ENCODE measurements at regions not wholly inside any gene's neighbourhood (a gene's known extent, or its start where the extent isn't known, plus 50 kb on each side); places are given as distances from the start of the nearest gene placed in this dataset.

DNA sequence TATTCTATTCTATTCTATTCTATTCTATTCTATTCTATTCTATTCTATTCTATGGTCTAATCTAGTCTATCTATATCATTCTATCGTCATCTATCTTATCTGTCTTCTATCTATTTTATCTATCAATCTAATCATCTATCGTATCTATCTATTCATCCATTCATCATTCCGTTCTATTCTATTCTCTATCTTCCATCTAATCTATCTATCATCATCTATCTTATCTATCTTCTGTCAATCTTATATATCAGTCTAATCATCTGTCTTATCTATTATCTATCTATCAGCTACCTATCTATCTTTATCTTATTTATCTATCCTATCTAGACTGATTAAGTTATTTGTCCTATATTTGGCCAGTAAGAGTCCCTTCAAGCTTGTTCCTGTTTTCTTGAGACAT is 831.5 kb upstream of the TMEM132C start:
- no peak for TF ChIP-seq POLR2A (IDR thresholded peaks at IDR 0.05)
- TF ChIP-seq, protein P1, sequence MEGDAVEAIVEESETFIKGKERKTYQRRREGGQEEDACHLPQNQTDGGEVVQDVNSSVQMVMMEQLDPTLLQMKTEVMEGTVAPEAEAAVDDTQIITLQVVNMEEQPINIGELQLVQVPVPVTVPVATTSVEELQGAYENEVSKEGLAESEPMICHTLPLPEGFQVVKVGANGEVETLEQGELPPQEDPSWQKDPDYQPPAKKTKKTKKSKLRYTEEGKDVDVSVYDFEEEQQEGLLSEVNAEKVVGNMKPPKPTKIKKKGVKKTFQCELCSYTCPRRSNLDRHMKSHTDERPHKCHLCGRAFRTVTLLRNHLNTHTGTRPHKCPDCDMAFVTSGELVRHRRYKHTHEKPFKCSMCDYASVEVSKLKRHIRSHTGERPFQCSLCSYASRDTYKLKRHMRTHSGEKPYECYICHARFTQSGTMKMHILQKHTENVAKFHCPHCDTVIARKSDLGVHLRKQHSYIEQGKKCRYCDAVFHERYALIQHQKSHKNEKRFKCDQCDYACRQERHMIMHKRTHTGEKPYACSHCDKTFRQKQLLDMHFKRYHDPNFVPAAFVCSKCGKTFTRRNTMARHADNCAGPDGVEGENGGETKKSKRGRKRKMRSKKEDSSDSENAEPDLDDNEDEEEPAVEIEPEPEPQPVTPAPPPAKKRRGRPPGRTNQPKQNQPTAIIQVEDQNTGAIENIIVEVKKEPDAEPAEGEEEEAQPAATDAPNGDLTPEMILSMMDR (IDR thresholded peaks at IDR 0.05), result no peak
